ENCODE measurements at regions not wholly inside any gene's neighbourhood (a gene's known extent, or its start where the extent isn't known, plus 50 kb on each side); places are given as distances from the start of the nearest gene placed in this dataset.

DNA sequence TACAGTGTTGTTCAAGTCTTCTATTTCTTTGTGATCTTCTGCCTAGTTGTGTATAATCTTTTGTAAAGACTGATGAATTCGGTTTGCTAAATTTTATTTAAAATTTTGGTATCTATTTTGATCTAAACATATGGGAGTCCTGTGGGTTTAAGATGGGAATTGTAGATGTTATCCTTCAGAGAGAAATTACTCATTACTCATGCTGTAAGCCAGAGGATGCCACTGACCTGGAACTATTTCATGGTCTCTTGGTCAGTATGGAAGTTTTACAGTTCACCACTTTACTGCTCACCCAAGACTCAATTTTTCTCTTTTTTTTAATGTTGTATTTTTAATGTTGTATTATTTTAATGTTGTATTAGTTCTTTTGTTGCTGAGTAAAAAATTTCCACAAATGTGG is 138.6 kb upstream of the B3GALT2 start:
- no peak for DNase-seq (ENCODE audit: low read depth, low spot score)

DNA sequence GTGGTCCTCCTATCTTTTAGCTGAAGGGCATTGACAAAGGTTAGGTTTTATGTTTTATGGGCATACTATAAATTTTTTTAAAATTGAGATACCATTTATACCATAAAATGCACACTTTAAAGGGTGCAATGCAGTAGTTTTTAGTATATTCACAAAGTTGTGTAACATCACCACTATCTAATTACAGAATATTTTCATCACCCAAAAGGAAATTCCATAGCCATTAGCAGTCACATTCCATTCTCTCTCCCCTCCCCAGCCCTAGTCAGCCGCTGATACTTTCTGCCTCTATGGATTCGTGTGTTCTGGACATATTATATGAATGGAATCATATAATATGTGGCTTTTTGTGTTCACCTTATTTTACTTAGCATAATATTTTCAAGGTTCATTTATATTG is 135.8 kb upstream of the B3GALT2 start:
- no peak for DNase-seq (ENCODE audit: low read depth, low spot score)

GRCh38 chr1:193321242-193321840 is 134.9 kb upstream of the B3GALT2 start:
- no peak for DNase-seq (ENCODE audit: low read depth, low spot score)

- no peak for DNase-seq (ENCODE audit: low read depth, low spot score)
Measured at GRCh38 chr1:193320270-193320669, 133.9 kb upstream of the B3GALT2 start.

GRCh38 chr1:193318347-193318746 is 131.9 kb upstream of the B3GALT2 start:
- no peak for DNase-seq (ENCODE audit: low read depth, low spot score)

DNA sequence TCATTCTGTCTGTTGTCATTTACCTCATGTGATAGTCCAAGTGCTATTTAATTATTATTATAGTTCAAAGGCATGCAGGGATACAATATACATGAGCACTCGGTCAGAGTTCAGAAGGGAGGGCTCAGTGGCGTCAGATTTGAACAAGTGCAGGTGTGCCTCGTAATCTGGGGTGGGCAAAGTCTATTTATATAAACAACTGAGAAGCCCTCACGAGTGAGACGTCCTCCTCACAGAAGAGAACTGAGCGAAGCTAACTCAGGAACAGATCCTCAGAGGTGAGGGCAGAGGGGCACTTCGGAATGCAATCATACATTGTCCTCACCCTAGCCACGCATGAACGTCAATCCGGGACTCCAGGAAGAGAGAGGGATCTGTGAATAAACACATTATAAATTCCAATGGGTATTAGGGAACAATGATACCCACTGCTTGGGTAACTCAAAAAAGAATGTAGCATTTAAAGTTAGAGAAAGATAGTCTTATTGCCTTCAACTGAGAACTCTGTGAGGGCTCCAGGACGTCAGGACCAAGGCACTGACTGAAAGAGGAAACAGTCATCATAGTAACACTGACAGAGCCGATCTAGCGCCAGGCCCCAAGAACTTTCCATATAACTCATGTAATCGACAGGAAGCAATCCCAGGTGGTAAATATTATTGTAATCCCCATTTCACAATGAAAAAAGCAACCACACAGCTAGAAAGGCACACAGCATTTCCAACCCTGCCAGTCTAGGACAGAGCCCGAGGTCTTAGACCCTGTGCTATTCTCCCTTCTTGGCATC is 127.1 kb upstream of the B3GALT2 start:
- DNase-seq (ENCODE audit: low read depth, low spot score): no peak

- no peak for DNase-seq (ENCODE audit: low read depth, low spot score)
Measured at GRCh38 chr1:193312432-193312831, 126.0 kb upstream of the B3GALT2 start.

GRCh38 chr1:193311226-193311948 is 125.0 kb upstream of the B3GALT2 start:
- DNase-seq (ENCODE audit: low read depth, low spot score): no peak

DNA sequence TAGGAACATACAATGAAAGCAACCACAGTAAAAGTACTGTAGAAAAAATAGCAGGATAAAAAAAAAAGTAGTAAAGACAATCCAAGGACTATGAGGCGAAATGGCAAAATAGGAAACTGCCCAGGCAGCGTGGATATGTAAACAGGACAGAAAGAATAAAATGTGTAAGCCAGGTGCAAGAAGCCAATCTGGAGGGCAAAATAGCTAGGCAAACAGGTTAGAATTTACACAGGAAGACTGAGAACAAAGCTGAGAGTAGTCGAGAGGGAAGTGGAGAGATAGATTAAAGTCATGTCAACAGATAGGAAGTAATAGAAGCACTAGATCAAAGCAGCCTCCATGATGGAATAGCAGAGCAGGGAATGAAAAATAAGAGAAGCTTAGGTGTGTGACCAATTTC is 124.2 kb upstream of the B3GALT2 start:
- no peak for DNase-seq (ENCODE audit: low read depth, low spot score)

DNA sequence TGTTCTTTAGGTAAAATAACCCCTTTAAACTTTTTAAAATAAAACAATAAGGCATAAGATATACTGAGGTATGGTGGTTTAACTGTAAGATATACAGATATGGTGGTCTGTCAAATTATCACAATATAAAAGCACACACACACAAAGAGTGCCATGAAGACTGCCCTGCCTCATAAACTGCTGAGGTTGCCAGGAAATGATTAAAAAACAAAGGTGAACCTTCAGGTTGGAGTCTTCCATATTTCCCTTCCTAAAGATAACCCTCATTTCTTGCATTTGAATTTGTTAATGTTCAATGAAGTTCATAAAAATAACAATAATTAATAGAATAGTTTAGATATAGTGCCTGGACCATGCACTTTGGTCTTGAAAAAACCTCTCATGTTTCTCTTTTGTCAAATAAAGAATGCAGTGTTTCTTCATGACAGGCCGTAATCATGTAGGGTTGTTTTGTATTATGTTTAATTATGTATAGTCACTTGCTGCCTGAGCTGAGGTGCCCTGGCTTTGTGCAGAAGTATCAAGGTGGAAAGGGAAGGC is 123.6 kb upstream of the B3GALT2 start:
- no peak for DNase-seq (ENCODE audit: low read depth, low spot score)

- no peak for DNase-seq (ENCODE audit: low read depth, low spot score)
Measured at GRCh38 chr1:193308438-193308837, 122.0 kb upstream of the B3GALT2 start.

- DNase-seq (ENCODE audit: low read depth, low spot score): no peak
Measured at GRCh38 chr1:193306430-193306829, 120.0 kb upstream of the B3GALT2 start.
